ENCODE measurements at regions not wholly inside any gene's neighbourhood (a gene's known extent, or its start where the extent isn't known, plus 50 kb on each side); places are given as distances from the start of the nearest gene placed in this dataset.

GRCh38 chr15:59833366-59833765, 144.2 kb upstream of the BNIP2 start:
- no peak for DNase-seq (ENCODE audit: low read depth, low spot score)

DNA sequence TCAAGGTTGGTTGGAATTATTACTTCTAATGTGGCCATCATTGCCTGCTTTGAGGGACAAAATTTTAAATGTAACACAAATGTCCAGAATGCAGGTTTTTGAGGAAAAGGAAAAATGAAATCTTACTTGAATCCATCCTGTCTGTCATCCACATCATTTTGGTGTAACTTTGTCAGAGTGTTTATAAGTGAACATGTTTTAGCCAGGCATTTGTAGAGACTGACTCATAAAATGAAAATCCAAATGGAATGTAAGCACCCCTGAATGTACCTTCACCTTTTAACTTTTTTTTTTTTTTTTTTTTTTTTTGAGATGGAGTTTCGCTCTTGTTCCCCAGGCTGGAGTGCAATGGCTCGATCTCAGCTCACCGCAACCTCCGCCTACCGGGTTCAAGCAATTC, 141.8 kb upstream of the BNIP2 start:
- no peak for DNase-seq (ENCODE audit: low read depth, low spot score)

- no peak for DNase-seq (ENCODE audit: low read depth, low spot score)
These were observed 141.0 kb upstream of the BNIP2 start for GRCh38 chr15:59830098-59830497.

DNA sequence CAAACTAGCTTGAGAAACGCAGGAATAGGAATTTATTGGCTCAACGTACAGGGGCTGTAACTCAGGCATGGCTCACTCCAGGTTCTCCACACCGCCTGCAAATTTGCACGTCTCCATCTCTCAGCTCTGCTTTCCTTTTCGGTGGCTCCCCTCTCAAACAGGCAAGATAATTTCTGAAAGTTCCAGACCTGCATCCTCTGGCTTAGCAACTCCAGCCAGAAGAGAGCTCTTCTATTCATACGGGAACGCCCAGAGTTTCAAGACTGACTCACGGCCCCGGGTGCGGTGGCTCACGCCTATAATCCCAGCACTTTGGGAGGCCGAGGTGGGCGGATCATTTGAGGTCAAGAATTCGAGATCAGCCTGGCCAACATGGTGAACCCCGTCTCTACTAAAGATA, 139.7 kb upstream of the BNIP2 start:
- no peak for DNase-seq (ENCODE audit: low read depth, low spot score)

DNA sequence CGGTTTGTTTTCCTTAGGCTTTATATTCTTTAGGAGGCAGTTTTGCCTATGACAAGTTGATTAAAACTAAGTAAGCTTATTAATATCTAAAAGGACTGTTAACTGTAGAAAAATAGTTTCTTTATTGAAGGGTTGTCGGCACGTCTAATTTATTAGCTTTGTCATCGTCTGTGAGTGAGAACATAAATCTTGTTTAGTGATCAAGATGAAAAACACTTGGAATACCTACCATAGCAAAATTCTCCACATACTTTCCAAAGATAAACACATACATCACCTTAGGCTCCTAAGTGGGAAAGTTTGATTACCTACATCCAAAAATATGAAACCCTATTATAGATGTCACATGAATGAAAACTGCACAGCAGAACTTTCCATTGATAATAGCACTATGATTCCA, 139.1 kb upstream of the BNIP2 start:
- DNase-seq (ENCODE audit: low read depth, low spot score): no peak

GRCh38 chr15:59825901-59826300, 136.8 kb upstream of the BNIP2 start:
- no peak for DNase-seq (ENCODE audit: low read depth, low spot score)

GRCh38 chr15:59821286-59821685, 132.2 kb upstream of the BNIP2 start:
- DNase-seq (ENCODE audit: low read depth, low spot score): no peak

DNA sequence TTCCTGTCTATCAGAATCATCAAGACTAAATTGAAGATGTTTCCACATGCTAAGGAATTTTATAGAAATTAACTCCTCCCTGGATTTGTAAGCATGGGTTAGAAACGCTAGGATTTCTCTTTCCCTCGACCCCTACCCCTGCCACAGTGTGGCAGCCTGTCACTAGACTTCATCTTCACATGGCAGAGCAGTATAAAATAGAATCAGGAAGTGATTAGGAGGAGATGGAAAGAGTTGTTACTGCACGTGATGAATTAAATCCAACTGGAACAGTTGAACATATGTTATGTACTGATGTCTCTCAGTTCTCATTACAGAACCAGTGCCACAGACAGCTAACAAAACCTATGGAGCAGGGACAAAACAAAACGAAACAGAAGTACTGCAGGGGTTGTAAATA, 130.0 kb upstream of the BNIP2 start:
- no peak for DNase-seq (ENCODE audit: low read depth, low spot score)

GRCh38 chr15:59818336-59818735, 129.2 kb upstream of the BNIP2 start:
- no peak for DNase-seq (ENCODE audit: low read depth, low spot score)

GRCh38 chr15:59817834-59818233, 128.7 kb upstream of the BNIP2 start:
- no peak for DNase-seq (ENCODE audit: low read depth, low spot score)

DNA sequence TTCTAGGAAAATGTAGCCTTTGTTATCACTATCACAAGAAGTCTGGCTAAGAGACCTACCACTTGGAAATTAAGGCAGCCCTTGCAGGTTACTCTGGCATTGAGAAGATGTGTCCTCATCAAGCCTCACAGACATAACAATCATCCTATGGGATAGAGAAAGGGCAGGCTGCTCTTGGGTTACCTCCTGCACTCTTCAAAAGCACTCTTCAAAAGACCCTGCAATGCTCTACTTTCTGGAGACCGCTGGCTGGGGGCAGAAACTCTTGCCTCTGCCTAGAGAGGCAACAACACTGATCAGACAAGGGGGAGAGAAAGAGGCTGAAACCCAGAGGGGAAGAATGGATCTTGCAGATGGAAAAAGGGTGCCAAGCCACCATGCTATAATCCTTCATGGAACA, 127.9 kb upstream of the BNIP2 start:
- DNase-seq (ENCODE audit: low read depth, low spot score): no peak

DNA sequence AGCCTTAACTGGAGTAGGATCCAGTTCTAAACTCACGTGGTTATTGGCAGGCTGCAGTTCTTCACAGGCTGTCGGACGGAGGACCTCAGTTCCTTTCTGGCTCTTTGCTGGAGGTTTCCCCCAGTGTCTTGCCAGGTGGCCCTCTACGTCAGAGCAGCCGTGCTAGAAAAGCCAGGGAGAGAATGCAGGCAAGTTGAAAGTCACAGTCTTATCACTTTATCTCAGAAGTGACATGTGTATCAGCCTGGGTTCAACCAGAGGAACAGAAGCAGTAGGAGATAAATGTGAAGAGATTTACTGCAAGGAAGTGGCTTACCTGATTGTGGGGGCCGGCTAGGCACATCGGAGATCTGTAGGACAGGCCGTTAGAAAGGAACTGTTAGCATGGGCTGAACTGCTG, 125.3 kb upstream of the BNIP2 start:
- no peak for DNase-seq (ENCODE audit: low read depth, low spot score)

- peak; percentile 23 for DNase-seq (ENCODE audit: low read depth, low spot score)
These were observed 123.8 kb upstream of the BNIP2 start for GRCh38 chr15:59812889-59813288.

- peak; percentile 23 for DNase-seq (ENCODE audit: low read depth, low spot score)
These were observed 123.2 kb upstream of the BNIP2 start for GRCh38 chr15:59812250-59812870.

DNA sequence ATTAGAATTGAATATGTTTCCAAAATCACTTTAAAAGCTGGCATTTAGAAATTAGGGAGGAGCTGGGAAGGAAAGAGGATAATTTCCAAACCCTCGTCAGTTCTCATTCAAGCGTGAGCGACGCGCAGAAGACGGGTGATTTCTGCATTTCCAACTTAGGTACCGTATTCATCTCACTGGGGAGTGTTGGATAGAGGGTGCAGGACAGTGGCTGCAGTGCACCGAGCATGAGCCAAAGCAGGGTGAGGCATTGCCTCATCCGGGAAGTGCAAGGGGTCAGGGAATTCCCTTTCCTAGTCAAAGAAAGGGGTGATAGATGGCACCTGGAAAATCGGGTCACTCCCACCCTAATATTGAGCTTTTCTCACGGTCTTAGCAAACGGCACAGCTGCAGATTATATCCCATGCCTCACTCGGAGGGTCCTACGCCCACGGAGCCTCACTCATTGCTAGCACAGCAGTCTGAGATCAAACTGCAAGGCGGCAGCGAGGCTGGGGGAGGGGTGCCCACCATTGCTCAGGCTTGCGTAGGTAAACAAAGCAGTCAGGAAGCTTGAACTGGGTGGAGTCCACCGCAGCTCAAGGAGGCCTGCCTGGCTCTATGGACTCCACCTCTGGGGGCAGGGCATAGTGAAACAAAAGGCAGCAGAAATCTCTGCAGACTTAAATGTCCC, 114.3 kb upstream of the BNIP2 start:
- DNase-seq (ENCODE audit: low read depth, low spot score): peak; percentile 89

DNA sequence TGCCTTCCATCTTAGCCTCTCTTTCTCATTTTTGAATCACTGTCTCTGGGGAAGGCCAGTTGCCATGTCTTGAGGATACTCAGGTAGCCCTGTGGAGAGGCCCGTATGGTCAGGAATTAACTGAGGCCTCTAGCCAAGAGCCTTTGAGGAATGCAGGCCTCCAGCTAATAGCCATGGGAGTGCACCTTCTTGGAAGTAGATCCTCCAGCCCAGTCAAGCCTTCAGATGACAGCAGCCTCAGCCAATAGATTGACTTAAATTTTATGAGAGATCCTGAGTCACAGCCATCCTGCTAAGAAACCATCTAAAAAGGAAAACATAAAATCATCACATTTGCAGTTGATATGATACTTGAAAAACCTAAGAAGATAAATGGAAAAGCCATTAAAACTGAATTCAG, 112.5 kb upstream of the BNIP2 start:
- DNase-seq (ENCODE audit: low read depth, low spot score): peak; percentile 10

DNA sequence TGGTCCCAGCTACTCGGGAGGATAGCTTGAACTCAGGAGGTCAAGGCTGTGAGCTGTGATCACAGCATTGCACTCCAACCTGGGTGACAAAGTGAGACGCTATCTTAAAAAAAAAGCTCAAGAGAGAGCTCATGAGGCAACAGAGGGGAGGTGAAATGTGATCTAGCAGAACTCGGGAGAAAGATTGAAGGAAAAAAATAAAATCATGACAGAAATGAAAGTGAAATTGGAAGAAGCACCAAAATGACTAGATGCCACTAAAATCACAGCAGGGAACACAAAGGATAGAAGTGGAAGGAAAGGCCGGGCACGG, 109.4 kb upstream of the BNIP2 start:
- no peak for DNase-seq (ENCODE audit: low read depth, low spot score)

- no peak for DNase-seq (ENCODE audit: low read depth, low spot score)
These were observed 108.9 kb upstream of the BNIP2 start for GRCh38 chr15:59797756-59798604.

- DNase-seq (ENCODE audit: low read depth, low spot score): no peak
These were observed 105.2 kb upstream of the BNIP2 start for GRCh38 chr15:59794229-59794886.

GRCh38 chr15:59792359-59792758, 103.2 kb upstream of the BNIP2 start:
- no peak for DNase-seq (ENCODE audit: low read depth, low spot score)

DNA sequence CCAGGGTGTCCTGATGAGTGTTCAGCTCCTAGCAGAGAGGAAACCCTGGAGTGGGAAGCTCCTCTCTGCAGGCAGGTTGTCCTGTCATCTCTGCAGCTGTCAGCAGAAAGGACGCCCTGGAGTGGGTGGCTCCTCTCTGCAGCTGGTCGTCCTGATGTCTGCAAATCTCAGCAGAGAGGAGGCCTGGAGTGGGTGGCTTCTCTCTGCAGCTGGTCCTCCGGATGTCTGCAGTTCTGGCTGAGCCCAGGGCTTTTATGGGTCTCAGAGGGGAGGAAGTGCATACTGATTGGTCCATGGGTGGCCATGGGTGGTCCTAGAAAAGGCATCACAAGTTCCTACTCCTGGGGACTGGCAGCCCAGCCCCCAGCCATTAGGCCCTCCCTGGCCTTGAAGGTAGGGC, 102.6 kb upstream of the BNIP2 start:
- no peak for DNase-seq (ENCODE audit: low read depth, low spot score)

DNA sequence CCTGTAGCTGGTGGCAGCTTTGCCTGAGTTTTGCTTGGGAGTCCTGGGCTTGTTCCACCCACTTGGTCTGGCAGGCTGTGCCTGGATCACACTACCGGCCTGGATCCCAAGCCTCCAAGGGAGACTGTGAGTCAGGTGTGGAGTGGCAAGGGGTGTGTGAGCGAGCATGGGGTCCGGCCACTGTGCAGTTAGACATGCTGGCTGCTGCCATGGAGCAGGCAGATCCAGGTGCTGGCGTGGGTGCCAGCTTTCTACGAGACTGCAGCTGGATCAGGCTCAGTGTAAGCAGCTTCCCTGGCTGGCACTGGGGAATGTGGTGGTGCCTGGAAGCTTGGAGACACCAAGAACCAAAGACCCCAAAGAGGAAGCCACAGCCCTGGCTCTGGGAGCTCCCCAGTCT, 102.0 kb upstream of the BNIP2 start:
- no peak for DNase-seq (ENCODE audit: low read depth, low spot score)

Data from ELF-1 (cell line).